ENCODE measurements at regions not wholly inside any gene's neighbourhood (a gene's known extent, or its start where the extent isn't known, plus 50 kb on each side); places are given as distances from the start of the nearest gene placed in this dataset.

DNA sequence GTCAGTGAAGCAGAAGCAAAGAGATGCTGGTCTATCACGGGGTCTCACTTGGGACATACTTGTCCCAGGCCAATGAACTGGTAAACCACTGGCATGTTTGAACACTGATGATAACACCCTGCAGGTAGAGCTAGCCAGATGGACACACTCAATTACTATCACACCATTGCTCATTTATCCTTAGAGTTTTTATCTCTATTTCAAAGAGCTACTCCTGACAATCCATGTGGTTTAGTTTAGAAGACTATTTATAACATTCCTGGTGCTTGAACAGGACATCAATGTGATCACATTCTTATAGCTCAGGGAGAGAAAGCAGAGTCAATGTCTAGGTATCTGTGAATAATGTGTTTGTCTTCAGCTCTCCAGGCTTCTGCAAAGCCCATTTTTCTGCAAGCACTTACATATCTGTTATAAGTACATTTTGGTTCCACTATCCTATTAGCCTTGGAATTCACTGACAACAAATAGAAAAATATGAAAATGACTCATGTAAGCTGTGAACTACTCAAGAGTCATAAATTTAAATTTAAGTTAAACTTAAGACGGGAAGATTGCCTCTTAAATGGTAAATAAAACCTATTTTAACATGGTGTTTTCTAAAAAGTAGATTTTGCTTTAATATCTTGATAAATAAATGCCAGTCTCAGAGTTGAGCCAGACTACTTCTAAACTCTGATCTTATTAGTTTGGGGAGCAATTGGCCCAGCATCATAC is 106.7 kb upstream of the MBL2 start:
- TF ChIP-seq POLR2AphosphoS5 (IDR thresholded peaks at IDR 0.05), result no peak
- TF ChIP-seq, protein P1, sequence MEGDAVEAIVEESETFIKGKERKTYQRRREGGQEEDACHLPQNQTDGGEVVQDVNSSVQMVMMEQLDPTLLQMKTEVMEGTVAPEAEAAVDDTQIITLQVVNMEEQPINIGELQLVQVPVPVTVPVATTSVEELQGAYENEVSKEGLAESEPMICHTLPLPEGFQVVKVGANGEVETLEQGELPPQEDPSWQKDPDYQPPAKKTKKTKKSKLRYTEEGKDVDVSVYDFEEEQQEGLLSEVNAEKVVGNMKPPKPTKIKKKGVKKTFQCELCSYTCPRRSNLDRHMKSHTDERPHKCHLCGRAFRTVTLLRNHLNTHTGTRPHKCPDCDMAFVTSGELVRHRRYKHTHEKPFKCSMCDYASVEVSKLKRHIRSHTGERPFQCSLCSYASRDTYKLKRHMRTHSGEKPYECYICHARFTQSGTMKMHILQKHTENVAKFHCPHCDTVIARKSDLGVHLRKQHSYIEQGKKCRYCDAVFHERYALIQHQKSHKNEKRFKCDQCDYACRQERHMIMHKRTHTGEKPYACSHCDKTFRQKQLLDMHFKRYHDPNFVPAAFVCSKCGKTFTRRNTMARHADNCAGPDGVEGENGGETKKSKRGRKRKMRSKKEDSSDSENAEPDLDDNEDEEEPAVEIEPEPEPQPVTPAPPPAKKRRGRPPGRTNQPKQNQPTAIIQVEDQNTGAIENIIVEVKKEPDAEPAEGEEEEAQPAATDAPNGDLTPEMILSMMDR (IDR thresholded peaks at IDR 0.05), result no peak

Data from gastroesophageal sphincter (tissue), 3 donors.